Nephron progenitor cell (in vitro differentiated cells): ENCODE measurements at regions not wholly inside any gene's neighbourhood (a gene's known extent, or its start where the extent isn't known, plus 50 kb on each side); places are given as distances from the start of the nearest gene placed in this dataset.

Experiments used
- DNase-seq: peaks from one replicate; pipeline ENCODE4 v3.0.0; 2021
- H3K27ac Mint-ChIP-seq: 2 replicates; pipeline ENCODE4 v1.8.0; 2021; ENCODE audit warnings: mild to moderate bottlenecking, moderate library complexity, mixed read lengths
- H3K27me3 Mint-ChIP-seq: 2 replicates; pipeline ENCODE4 v1.8.0; 2021; ENCODE audit warnings: mild to moderate bottlenecking, low read depth, mixed read lengths; ENCODE audit not compliant: poor library complexity
- H3K36me3 Mint-ChIP-seq: 2 replicates; pipeline ENCODE4 v1.8.0; 2021; ENCODE audit warnings: low read depth, mixed read lengths
- H3K4me1 Mint-ChIP-seq: 2 replicates; pipeline ENCODE4 v1.8.0; 2021; ENCODE audit warnings: mixed read lengths
- H3K4me3 Mint-ChIP-seq: 2 replicates; pipeline ENCODE4 v1.8.0; 2021; ENCODE audit warnings: mild to moderate bottlenecking, moderate library complexity, mixed read lengths
- H3K9me3 Mint-ChIP-seq: 2 replicates; pipeline ENCODE4 v1.8.0; 2021; ENCODE audit warnings: mild to moderate bottlenecking, moderate library complexity, mixed read lengths
- CTCF ChIP-seq: fragments of 200-600 bp; sonication (generic); IDR thresholded peaks from 2 replicates; pipeline ENCODE4 v1.5.0; 2021; ENCODE audit warnings: antibody characterized with exemption

GRCh38 chr10:3494131-3494837 is 290.7 kb downstream of the KLF6 start:
- H3K27ac Mint-ChIP-seq = peak overlapping the region; percentile 53
- H3K4me3 Mint-ChIP-seq = no peak overlapping the region
- H3K4me1 Mint-ChIP-seq = no peaks in the 10 kb centered on the region
- peaks cover 11% of the 10 kb centered on the region for H3K27me3 Mint-ChIP-seq
- H3K9me3 Mint-ChIP-seq = peaks cover 9% of the 10 kb centered on the region
- no peak for DNase-seq
- H3K36me3 Mint-ChIP-seq = no peaks in the 10 kb centered on the region
- no peak for TF ChIP-seq CTCF

- Mint-ChIP-seq H3K27me3 (peaks cover 11% of the 10 kb centered on the region), H3K4me3 (no peak overlapping the region), H3K4me1 (no peaks in the 10 kb centered on the region), H3K36me3 (no peaks in the 10 kb centered on the region), H3K27ac (no peak overlapping the region), H3K9me3 (peaks cover 14% of the 10 kb centered on the region)
- no peak for TF ChIP-seq CTCF
- no peak for DNase-seq
Observed at GRCh38 chr10:3493621-3494020, 291.4 kb downstream of the KLF6 start.

- Mint-ChIP-seq H3K27ac (no peak overlapping the region), H3K36me3 (no peaks in the 10 kb centered on the region), H3K4me1 (peaks cover 7% of the 10 kb centered on the region), H3K27me3 (peaks cover 6% of the 10 kb centered on the region), H3K4me3 (no peak overlapping the region), H3K9me3 (peaks cover 16% of the 10 kb centered on the region)
- TF ChIP-seq CTCF = no peak
- DNase-seq = no peak
Observed at GRCh38 chr10:3491571-3491970, 293.4 kb downstream of the KLF6 start.

GRCh38 chr10:3487228-3487627 is 297.8 kb downstream of the KLF6 start:
- H3K9me3 Mint-ChIP-seq = peaks cover 16% of the 10 kb centered on the region
- H3K27ac Mint-ChIP-seq = no peak overlapping the region
- H3K4me3 Mint-ChIP-seq = no peak overlapping the region
- TF ChIP-seq CTCF = no peak
- peaks cover 51% of the 10 kb centered on the region for H3K4me1 Mint-ChIP-seq
- no peaks in the 10 kb centered on the region for H3K36me3 Mint-ChIP-seq
- DNase-seq = no peak
- no peaks in the 10 kb centered on the region for H3K27me3 Mint-ChIP-seq

- peaks cover 21% of the 10 kb centered on the region for H3K9me3 Mint-ChIP-seq
- peak overlapping the region; percentile 31 for H3K27ac Mint-ChIP-seq
- peaks cover 58% of the 10 kb centered on the region for H3K4me1 Mint-ChIP-seq
Observed at GRCh38 chr10:3486346-3487065, 298.5 kb downstream of the KLF6 start.

More at GRCh38 chr10:3486346-3487065, 298.5 kb downstream of the KLF6 start:
- no peak for TF ChIP-seq CTCF
- H3K36me3 Mint-ChIP-seq = no peaks in the 10 kb centered on the region
- no peak overlapping the region for H3K4me3 Mint-ChIP-seq
- peaks cover 3% of the 10 kb centered on the region for H3K27me3 Mint-ChIP-seq
- peak; percentile 66 for DNase-seq
